SU-DHL-6 (cell line): ENCODE measurements at regions not wholly inside any gene's neighbourhood (a gene's known extent, or its start where the extent isn't known, plus 50 kb on each side); places are given as distances from the start of the nearest gene placed in this dataset.

Experiments used
- H2AFZ ChIP-seq: fragments of 200-600 bp; sonication (generic); 2 replicates; pipeline ENCODE4 v1.6.1; 2014; ENCODE audit warnings: low read depth, mild to moderate bottlenecking, moderate library complexity, mixed read lengths, antibody characterized with exemption, low read length; ENCODE audit not compliant: severe bottlenecking
- H3F3A ChIP-seq: fragments of 200-600 bp; shearing (Covaris generic); 2 replicates; pipeline ENCODE4 v1.6.0; 2016; ENCODE audit warnings: antibody characterized with exemption, mild to moderate bottlenecking; ENCODE audit not compliant: insufficient read depth
- H3K27ac ChIP-seq: fragments of 200-600 bp; sonication (generic); 2 replicates; pipeline ENCODE4 v1.5.1; 2016; ENCODE audit warnings: low read depth, mild to moderate bottlenecking, low read length, moderate library complexity, mixed read lengths
- H3K27me3 ChIP-seq: fragments of 200-600 bp; sonication (generic), shearing (Covaris generic); 2 replicates; pipeline ENCODE4 v1.6.0; 2014; ENCODE audit warnings: mild to moderate bottlenecking, low read length
- H3K36me3 ChIP-seq: fragments of 200-600 bp; sonication (generic); 2 replicates; pipeline ENCODE4 v1.6.1; 2014; ENCODE audit warnings: mild to moderate bottlenecking, low read length, mixed read lengths
- H3K4me2 ChIP-seq: fragments of 300-600, 200-600 bp; shearing (Covaris generic), sonication (generic); 2 replicates; pipeline ENCODE4 v1.6.0; 2014; ENCODE audit warnings: low read length, low read depth, mild to moderate bottlenecking; ENCODE audit not compliant: poor library complexity, severe bottlenecking
- H3K4me3 ChIP-seq: fragments of 200-600 bp; sonication (generic); 2 replicates; pipeline ENCODE4 v1.5.1; 2014; ENCODE audit warnings: antibody characterized with exemption, low read length, mild to moderate bottlenecking, mixed read lengths; ENCODE audit not compliant: insufficient read depth, poor library complexity, severe bottlenecking
- H3K79me2 ChIP-seq: fragments of 200-600 bp; sonication (generic); 2 replicates; pipeline ENCODE4 v1.6.1; 2014; ENCODE audit warnings: mild to moderate bottlenecking, low read length, moderate library complexity; ENCODE audit not compliant: insufficient read depth
- H3K9ac ChIP-seq: fragments of 200-600 bp; sonication (generic); 2 replicates; pipeline ENCODE4 v1.7.0; 2014; ENCODE audit warnings: mild to moderate bottlenecking, low read length
- H3K9me2 ChIP-seq: fragments of 200-600 bp; sonication (generic); replicated peaks from 2 replicates; pipeline ENCODE4 v1.6.1; 2014; ENCODE audit warnings: low read length; ENCODE audit not compliant: insufficient read depth
- H3K9me3 ChIP-seq: fragments of 200-600 bp; sonication (generic); 2 replicates; pipeline ENCODE4 v1.6.1; 2014; ENCODE audit warnings: low read length, mixed read lengths; ENCODE audit not compliant: insufficient read depth
- H4K20me1 ChIP-seq: fragments of 200-600 bp; sonication (generic); 2 replicates; pipeline ENCODE4 v1.6.1; 2014; ENCODE audit warnings: low read depth, mild to moderate bottlenecking, antibody characterized with exemption, low read length, moderate library complexity, mixed read lengths
- CTCF ChIP-seq: fragments of 200-600 bp; sonication (generic); IDR thresholded peaks from one replicate; pipeline ENCODE4 v1.5.1; 2017; ENCODE audit warnings: antibody characterized with exemption, mild to moderate bottlenecking, low read length, moderate library complexity; ENCODE audit not compliant: insufficient read depth, poor library complexity, severe bottlenecking
- EZH2phosphoT487 ChIP-seq: fragments of 200-600 bp; sonication (generic), shearing (Covaris generic); conservative IDR thresholded peaks from 2 replicates; pipeline ENCODE4 v1.6.1; 2018; ENCODE audit warnings: mild to moderate bottlenecking, antibody characterized with exemption, low read length, moderate library complexity, mixed read lengths

- Histone ChIP-seq H3K4me2 (no peak overlapping the region), H3K4me3 (no peak overlapping the region), H3K9me2 (no peaks in the 10 kb centered on the region), H2AFZ (no peak overlapping the region), H3K79me2 (no peaks in the 10 kb centered on the region), H3K27ac (no peak overlapping the region), H3K9ac (no peak overlapping the region), H3K27me3 (no peaks in the 10 kb centered on the region), H3K36me3 (no peaks in the 10 kb centered on the region), H3F3A (no peaks in the 10 kb centered on the region), H4K20me1 (no peaks in the 10 kb centered on the region), H3K9me3 (no peaks in the 10 kb centered on the region)
- no peak for TF ChIP-seq EZH2phosphoT487
- TF ChIP-seq CTCF = no peak
These were observed 115.2 kb upstream of the STT3B start for GRCh38 chr3:31417486-31417885.

DNA sequence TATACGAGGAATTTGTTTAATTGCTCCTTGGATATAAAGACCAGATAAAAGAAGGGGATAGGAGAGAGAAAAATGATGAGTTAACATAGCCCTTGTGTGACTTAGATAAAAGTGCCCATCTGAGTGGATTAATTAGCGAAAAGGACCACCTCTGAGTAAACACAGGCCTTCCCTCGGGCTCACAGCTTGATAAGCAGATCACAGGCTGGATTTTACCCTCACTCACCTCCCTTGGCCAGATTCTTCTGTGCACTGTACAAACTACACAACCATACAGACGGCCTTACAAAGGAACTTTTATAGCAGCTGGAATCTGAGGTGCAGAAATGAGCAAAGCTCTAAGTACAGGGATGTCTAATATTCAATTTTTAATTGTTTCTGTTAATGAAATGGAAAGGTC lies 112.4 kb upstream of the STT3B start:
- no peak overlapping the region for H3K4me2 ChIP-seq
- H3K9ac ChIP-seq = no peak overlapping the region

GRCh38 chr3:31421314-31422048 lies 111.2 kb upstream of the STT3B start:
- H3K79me2 ChIP-seq = no peaks in the 10 kb centered on the region
- no peak overlapping the region for H3K4me3 ChIP-seq
- no peaks in the 10 kb centered on the region for H4K20me1 ChIP-seq
- TF ChIP-seq EZH2phosphoT487 (no peak), CTCF (no peak)
- H3K9me3 ChIP-seq = no peaks in the 10 kb centered on the region
- H3K27ac ChIP-seq = no peak overlapping the region
- no peaks in the 10 kb centered on the region for H3F3A ChIP-seq
- H3K9ac ChIP-seq = no peak overlapping the region
- H2AFZ ChIP-seq = no peak overlapping the region
- no peak overlapping the region for H3K4me2 ChIP-seq
- H3K27me3 ChIP-seq = no peaks in the 10 kb centered on the region
- no peaks in the 10 kb centered on the region for H3K36me3 ChIP-seq
- no peaks in the 10 kb centered on the region for H3K9me2 ChIP-seq

More for the DNA sequence above, 112.4 kb upstream of the STT3B start:
- no peak overlapping the region for H3K4me3 ChIP-seq
- H3F3A ChIP-seq = no peaks in the 10 kb centered on the region
- H3K9me2 ChIP-seq = no peaks in the 10 kb centered on the region
- no peak overlapping the region for H2AFZ ChIP-seq
- no peaks in the 10 kb centered on the region for H4K20me1 ChIP-seq
- H3K79me2 ChIP-seq = no peaks in the 10 kb centered on the region
- no peaks in the 10 kb centered on the region for H3K36me3 ChIP-seq
- H3K9me3 ChIP-seq = no peaks in the 10 kb centered on the region
- TF ChIP-seq EZH2phosphoT487 = no peak
- no peak for TF ChIP-seq CTCF
- H3K27me3 ChIP-seq = no peaks in the 10 kb centered on the region
- H3K27ac ChIP-seq = no peak overlapping the region
